Stimulated activated CD4-positive, alpha-beta T cell treated with anti-CD3 and anti-CD28 coated beads, Interleukin-15, amount 100 ng/mL, for 48 hours (primary cell): ENCODE measurements at regions not wholly inside any gene's neighbourhood (a gene's known extent, or its start where the extent isn't known, plus 50 kb on each side); places are given as distances from the start of the nearest gene placed in this dataset.

ENCODE experiments used
- DNase-seq, 2 donors: peaks; one replicate each; pipeline ENCODE4 v3.0.0-alpha.2; 2020; ENCODE audit warnings: low read depth in 2 of 2

DNA sequence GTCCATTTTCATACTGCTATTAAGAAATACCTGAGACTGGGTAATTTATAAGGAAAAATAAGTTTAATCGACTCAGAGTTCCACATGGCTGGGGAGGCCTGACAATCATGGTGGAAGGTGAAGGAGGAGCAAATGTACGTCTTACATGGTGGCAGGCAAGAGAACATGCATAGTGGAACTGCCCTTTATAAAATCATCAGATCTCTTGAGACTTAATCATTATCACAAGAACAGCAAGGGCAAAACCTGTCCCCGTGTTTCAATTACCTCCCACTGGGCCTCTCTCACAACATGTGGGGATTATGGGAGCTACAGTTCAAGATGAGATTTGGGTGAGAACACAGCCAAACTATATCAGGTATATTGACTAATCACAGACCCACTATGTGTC is 370.2 kb upstream of the USP24 start:
- DNase-seq: no peak

GRCh38 chr1:55584526-55585401 is 369.6 kb upstream of the USP24 start:
- DNase-seq: no peak

DNA sequence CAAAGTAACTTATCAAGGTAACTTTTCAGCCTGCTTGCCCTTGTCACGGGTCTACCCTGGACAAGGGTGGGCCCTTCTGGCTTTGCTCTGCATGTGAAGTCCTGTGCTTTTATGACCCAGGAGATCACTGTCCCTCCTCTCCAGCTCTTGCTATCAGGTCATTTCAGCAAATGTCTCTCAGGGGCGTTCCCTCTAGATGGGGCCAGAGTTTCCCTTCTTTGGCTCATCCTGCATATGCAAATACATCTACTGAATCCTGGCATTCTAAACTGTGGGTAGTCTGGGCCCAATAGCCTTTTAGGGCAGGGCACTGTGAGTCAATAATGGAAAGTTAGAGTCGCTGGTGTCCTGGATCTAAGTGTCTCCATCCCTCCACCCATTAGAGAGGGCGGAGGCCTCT is 366.9 kb upstream of the USP24 start:
- DNase-seq: no peak

GRCh38 chr1:55580845-55581332 is 365.7 kb upstream of the USP24 start:
- no peak for DNase-seq

GRCh38 chr1:55579332-55580001 is 364.3 kb upstream of the USP24 start:
- DNase-seq: no peak

DNA sequence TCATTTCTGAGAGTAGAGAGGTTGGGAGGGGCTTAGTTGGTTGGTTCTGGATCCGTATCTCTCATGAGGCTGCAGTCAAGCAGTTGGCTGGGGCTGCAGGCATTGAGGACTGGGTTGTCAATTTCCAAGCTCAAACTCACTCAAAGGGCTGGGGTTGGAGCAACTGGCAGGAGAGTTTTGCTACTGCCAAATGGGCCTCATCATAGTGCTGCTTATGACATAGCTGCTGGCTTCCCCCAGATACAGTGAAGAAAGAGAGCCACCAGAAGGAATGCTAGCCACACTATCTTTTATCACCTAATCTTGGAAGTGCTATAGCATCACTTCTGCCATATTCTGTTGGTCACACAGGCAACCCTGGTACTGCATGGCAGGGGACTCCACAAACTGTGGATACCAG is 363.5 kb upstream of the USP24 start:
- DNase-seq: no peak

- DNase-seq: no peak
Observed at GRCh38 chr1:55575571-55576279, 360.6 kb upstream of the USP24 start.

DNA sequence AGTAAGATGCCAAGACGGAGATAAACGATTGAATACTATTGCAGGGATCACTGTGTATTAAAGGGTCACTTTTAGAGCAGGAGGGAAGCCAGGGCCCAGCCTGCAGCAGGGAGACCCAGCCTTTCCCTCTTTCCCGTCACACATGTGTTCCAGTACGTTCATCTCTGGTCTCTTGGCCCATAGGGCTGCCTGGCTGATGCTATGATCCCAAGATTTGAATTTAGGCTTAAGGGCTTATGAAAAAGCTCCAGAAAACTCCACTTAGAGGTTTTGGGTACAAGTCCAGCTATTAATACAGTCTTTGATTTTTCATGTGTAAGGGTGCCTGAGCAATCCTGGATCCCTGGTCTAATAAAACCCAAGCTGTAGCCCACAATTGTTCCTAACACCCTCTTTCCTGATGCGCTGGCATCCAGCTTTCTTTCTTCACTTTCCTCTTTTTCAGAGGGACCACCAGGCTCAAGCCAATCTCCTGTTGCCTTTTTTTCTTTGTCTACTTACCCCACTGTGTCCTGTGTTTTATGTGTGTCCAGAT is 359.6 kb upstream of the USP24 start:
- no peak for DNase-seq

- DNase-seq: no peak
Observed at GRCh38 chr1:55572878-55573734, 357.9 kb upstream of the USP24 start.

GRCh38 chr1:55571767-55572166 is 356.6 kb upstream of the USP24 start:
- DNase-seq: no peak

DNA sequence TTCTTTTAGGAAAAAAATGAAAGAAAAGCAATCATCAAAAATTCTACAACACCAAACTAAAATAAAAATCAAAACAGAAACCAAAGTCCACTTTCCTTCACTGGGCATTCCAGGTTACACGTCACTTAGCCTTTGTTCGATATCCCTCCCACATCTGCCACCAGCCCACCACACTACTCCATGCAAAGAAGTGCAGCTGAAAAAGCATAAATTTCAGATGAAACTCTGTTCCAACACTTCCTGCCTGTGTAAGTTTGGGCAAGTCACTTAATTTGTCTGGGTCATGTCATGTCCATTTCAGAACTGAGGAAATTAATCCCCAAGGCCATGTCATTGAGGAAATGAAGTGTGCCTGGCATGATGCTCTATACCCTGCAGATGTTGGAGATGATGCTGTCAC is 354.3 kb upstream of the USP24 start:
- no peak for DNase-seq

DNA sequence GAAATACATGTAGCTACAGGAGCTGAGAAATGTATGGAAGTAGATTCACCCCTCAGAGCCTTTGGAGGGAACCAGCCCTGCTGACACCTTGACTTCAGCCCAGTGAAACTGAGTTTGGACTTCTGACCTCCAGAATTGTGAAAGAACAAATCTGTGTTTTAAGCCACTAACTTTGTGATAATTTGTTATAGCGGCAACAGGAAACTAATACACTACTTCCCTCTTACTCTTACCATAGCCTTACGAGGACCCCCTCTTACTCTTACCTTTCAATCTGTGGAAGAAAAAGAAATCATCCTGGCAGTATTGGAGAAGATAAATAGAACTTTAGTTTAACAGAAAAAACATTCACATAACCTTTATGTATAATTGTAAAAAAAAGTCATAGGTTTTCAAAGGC is 353.6 kb upstream of the USP24 start:
- no peak for DNase-seq

- DNase-seq: no peak
Observed at GRCh38 chr1:55560266-55560665, 345.1 kb upstream of the USP24 start.

GRCh38 chr1:55559842-55560241 is 344.7 kb upstream of the USP24 start:
- DNase-seq: no peak

- no peak for DNase-seq
Observed at GRCh38 chr1:55559161-55559611, 344.0 kb upstream of the USP24 start.

DNA sequence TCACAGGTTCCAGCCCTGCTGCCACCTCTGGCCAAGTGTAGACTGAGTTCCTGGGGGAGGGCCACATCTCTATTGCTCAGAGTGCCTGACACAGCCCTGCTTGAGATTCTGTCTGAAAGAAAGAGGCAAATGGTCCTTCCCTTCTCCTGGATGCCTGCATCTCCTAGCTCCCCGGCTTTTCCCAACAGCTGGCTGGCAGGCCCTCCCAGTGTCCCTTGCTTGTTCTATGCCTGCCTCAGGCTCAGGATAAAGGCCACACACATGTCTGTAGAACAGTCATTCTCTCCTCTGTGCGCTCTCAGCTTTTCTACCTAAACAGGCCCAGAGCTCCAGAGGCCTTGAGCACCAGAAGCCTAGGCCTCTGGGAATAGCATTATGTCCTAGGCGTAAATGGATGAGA is 343.4 kb upstream of the USP24 start:
- DNase-seq: no peak

DNA sequence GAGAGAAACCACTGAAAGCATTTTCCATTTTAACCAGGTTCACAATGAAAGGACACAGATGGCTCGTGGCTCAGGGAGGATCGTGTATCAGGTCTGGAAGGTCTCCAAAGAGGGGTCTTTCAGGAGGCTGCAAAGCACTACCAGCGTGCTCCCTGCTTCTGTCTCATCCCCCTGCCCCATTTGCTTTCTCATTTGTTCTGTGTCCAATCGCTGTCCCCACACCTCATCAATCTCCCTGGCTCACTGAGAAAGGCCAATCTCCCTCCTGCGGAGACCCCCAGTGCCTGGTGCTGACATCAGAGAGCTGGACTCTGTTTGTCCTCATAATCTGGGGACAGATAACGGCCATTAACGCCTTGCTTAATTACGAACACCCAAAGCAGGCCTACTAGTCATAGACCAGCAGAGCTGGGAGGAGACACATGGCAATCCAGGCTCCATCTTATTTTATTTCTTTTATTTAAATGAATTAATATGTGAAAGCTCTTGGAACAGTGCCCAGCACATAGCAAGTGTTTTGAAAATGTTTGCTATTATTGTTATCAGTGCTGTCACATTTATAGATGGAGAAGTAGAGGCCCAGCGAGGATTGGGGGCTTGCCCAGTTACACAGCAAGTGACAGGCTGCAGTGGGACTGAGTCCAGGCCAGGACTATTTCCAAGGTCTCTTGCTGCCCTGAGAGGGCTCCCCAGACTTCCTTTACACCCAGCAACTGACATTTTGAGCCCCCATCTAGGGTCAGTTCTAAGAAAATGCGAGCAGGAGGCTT is 341.0 kb upstream of the USP24 start:
- DNase-seq: no peak

DNA sequence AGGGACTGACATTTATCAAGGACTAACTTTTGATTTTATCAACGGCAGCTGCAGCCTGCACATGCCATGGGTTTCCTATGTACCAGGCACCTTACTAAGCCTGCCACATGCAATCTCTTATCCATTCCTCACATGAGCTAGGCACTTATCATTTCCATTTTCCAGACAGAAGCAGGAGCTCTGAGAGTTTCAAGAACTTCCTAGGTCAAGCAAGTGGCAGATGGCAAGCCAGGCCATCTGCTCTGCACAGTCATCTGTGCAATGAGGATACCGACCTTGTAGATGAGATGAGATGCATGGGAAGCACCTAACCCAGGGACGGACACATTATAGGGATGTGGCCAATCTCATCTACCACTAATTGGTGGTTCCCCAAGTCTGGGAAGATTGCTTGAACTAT is 339.4 kb upstream of the USP24 start:
- DNase-seq: no peak

DNA sequence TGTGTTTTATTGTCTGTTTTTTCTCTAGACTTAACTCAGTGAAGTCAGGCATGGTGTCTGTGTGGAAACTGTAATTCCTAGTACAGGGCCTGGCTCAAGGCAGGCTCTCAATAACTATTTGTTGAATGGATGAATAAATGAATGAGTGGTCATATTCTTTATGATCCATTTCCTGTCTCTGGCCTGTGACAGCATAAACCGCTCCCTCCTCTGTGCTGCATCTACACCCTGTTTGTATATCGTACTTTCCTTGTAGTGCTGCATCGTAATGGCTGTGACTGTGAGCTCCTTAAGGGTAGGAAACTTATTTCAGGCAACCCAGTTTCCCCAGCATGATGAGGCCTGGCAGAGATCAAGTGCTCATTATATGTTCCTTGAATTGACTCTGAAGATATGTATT is 337.5 kb upstream of the USP24 start:
- DNase-seq: no peak

DNA sequence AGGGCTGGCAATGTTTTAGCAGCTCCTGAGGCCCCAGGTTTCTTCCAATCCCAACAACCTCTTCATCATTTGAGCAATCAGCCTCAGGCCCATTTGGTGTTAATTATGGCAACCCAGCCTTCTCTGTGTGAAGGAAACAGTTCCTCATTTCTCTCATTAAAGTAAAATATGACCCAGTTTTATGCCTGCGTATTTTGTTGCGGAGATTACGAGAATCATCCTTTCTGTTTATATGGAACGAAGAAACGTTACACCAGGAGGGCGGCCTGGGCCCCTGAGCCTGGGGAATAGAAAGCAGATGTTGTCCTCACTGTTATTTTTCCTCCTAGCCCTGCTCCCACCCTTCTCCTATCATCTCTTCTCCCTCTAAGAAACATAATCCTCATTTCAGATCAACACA is 332.2 kb upstream of the USP24 start:
- DNase-seq: no peak

- no peak for DNase-seq
Observed at GRCh38 chr1:55546553-55546952, 331.4 kb upstream of the USP24 start.
